GM19452 (cell line): ENCODE measurements at regions not wholly inside any gene's neighbourhood (a gene's known extent, or its start where the extent isn't known, plus 50 kb on each side); places are given as distances from the start of the nearest gene placed in this dataset.
A peak's percentile ranks its signal among the peaks of the same experiment; 100 is the strongest.
"Not testable (repeated sequence)": the region's sequence is repeated elsewhere in the genome, so short reads cannot be mapped to it uniquely, and the experiment has no call there.

ENCODE experiments used
- ATAC-seq: cut with Tn5 transposase; IDR thresholded peaks from one replicate; pipeline ENCODE4 v1.9.1; 2021; ENCODE audit not compliant: unreplicated experiment

DNA sequence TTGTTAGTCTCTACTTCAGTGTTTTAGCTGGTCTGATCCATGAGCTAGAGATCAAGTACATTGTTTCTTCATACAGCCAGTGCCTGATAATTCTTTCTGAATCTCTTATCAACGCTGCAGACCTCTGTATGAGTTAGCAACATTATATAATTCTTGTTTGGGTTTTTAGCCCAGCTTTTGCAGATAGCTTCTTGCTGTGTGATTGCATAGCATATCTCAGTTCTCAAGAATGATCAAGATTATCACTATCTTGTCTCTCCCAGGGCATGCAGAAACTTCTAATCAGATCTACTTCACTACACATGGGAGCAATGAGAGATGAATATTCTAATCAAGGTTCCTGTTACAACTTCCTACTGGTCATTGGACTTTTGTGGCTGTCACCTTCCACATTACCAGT lies 158.3 kb downstream of the FAM174A start:
- ATAC-seq = no peak

DNA sequence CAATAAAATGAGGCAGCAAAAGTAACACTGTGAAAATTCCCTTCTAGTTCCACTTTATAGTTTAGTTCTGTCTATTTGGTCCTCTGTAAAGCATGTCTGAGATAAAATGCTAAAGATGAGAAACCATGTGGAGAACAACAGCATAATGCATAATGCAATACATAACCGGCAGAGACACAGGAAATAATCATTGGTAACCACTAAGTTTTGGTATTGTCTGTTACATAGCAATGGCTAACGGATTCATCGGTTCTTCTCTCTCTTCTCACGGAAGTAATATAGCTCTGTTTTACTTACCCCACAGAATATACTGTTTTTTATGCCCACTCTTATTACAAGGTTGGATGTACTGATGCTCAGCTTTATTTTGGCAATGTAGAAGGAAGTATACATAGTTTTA lies 158.9 kb downstream of the FAM174A start:
- no peak for ATAC-seq

DNA sequence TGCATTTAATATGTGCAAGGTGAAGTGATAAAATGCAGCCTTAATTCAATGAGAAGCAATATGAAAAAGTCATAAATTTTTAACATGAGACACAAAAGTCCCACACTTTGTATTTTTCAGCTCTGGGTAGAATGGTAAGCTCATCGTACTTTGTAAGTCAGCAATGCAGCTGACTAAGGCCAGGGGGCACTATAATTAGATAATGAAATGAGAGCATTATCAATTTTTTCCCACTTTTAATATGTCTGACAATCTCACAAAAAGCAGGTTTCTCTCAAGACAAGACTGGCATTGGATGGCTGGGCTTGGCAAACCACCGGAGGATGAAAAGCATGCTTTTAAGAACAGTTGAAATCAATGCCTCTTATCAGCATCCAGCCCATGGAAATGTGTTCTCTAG lies 162.8 kb downstream of the FAM174A start:
- ATAC-seq = no peak

DNA sequence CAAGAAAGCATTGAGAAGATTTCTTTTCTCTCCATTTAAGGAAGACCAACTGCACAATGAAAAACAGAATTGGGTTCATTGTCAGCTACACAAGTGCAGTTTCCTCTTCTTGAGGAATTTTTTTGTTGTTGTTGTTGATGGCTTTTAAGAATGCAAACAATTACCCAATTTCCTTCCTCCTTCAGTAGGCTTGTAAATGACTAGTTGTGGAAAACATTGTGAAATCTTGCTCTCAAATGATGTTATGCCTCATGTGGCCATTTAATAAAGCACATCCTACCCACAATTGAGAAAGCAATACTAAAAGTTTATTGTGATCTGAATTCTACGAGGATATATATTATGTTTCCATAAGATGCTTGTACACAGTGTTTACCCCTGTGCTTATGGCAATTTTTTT lies 171.6 kb downstream of the FAM174A start:
- ATAC-seq = no peak

DNA sequence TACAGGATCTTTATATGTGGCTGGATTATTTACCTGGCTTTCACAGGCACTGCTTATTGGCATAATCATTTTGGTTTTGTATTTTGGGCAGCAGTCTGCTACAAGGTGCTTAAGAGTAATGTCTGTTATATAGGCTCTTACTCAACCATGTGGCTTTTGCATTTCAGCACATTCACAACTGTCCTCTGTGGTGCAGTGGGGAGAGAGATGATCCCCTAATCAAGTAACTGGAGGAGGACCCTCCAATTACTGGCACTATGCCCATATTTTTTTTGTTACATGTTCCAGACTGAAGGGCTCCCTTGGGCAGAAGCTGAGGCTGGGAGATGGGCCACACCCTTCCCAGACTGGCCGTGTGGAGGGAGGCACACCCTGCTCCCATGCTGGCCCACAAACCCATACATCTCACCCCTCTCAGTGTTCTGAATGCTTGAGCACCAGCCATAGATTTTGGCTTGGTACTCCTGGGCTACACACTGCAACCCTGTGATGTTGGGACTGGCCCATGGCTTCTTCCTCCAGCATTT lies 173.5 kb downstream of the FAM174A start:
- no peak for ATAC-seq

DNA sequence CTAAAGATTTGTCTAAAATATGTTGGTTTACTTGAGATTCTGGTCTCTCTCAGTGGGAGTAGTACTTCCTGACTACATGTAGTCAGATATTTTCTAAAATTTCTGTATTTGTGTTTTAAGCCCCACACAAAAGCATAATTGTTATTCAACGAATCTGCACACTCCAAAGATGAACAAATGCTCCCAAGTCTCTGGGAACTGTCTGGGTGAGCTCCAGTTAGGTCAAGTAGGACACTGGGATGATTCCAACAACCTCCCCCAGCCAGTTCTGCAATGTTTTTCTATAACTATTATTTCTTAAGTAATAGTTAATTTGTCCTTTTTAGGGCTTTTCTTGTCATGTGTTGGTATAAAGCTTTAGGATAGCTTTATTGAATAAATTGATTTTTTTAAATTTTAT lies 174.6 kb downstream of the FAM174A start:
- no peak for ATAC-seq

DNA sequence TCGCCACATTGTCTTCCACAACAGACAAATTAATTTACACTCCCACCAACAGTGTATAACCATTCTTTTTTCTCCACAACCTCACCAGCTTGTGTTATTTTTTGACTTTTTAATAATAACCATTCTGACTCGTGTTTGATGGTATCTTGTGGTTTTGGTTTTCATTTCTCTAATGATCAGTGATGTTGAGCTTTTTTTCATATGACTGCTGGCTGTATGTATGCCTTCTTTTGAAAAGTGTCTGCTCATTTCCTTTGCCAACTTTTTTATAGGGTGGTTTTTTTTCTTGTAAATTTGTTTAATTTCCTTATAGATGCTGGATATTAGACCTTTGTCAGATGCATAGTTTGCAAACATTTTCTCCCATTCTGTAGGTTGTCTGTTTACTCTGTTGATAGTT lies 179.6 kb downstream of the FAM174A start:
- ATAC-seq = not testable (repeated sequence)

DNA sequence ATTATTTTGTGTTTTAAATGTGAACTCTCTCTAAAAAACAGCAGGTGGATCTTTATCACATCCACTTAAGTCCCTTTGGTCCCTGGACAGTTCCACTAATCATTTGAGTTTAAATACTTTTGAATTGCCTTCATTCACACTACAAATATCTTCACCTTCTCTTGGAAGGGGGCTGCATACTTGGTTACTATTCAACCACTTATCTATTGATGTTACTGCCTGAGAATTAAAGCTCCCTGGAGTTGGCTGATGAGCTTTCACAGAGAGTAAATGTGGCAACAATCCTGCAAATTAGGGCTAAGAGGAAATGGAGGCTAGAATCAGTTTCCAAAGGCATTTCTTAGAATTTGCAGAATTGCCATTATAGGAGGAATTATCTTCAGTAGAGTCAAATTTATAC lies 180.4 kb downstream of the ST8SIA4 start:
- ATAC-seq = no peak

DNA sequence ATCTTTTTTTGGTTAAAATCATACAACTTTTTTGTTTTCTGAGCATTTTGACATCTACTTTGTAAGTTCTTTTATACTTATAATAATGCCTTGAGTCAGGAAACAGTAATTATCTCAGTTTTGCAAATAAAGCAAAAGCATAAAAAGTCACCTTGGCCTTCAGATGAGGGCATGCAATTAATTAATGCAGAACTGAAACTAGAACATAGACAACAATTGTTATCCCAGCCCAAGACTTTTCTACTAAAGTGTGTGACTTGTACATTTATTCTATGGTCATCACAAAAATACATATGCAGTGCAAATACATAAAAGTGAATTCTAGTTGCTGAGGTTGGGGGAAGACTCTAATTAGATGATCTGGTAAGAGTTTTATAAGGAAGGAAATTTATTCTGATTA lies 179.9 kb downstream of the ST8SIA4 start:
- no peak for ATAC-seq

DNA sequence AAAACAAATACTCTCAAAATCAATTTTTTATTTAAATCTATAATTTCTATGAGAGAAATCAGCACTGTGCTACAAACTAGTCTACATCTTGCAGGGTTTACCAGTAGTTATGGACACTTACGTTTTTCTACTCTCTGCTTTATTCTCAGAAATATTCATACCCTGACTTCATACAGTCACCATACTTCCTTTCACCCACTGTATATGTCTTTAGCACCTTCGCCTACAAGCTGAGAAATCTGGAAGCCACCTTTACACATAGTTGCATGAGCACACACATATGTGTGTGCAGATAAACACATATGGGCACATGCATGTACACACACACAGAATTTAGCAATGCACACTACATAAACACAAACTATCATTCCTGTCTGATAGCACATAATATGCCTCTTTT lies 177.0 kb downstream of the ST8SIA4 start:
- no peak for ATAC-seq

DNA sequence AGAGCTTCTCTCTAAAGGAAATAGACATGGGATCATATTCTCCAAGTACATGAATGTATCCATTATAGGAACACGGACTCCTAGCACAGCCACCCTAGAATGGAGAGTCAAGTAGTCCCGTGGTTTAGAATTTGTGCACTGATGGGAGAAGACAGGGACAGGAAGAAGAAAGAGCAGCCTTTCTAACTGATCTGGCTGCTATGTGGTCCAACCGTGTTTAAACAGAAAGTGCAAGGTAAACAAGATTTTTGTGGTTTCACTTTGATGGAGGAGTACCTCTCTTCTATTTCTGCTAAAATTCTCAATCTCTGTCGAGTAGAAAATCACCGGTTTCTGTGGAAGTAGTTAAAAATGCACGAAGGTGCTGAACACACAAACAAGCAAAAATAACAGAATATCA lies 171.3 kb downstream of the ST8SIA4 start:
- ATAC-seq = peak; percentile 91

DNA sequence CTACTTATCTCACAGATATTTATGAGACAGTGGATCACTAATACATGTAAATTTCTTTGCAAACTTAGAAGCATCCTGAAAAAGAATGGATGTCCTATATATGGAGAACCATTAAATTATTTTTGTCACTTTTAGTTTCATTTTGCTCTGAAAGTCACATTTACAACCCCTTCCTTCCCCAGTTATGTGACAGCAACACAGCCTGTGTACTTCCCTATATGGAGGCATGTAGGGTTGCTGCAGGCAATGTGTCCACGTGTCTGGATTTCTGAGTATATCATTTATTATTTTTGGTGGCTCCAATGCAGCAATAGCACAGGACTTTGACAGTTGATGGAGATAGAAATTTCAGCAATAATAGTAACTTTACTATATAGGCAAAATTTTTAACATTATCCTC lies 156.4 kb downstream of the ST8SIA4 start:
- peak; percentile 78 for ATAC-seq

DNA sequence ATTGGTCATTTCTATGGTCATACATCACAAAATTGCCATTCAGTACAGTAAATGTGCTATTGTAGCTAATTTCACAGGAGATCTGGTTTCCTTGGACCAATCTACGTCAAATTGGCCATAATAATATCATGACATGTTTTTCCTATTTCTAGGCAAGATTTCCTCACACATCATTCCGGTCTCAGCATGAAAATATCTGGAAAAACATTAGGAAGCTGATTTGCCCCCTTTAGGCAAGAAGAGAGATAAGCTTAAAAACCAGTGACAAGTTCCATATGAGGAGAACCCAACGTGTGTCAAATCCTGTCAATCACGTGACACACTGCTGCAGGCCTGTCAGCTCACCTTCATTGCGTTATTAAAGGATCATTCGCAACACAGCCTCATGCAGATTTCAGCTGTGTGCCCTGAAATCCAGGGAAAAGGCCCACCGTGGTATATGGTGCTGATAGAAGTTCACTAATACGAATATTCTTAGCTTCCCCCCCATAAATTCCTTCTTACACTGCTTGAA lies 153.3 kb downstream of the ST8SIA4 start:
- no peak for ATAC-seq

DNA sequence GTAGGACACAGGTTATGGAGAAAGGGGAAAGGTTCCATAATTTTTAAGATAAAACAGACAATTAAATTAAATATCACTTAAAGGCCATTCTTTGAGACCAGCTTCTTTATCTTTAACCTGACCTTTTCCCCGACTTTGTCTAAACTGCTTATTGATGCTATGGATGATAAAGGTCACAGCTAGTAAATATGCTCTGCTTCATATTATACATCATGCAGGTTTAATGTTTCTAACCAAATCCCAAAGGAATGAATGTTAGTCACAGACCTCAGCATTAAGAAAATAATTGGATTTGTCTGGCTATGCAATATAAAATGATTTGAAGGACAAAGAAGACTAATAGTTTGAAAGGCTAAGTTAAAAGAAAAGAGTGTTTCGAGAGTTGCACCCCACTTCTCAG lies 147.6 kb downstream of the ST8SIA4 start:
- no peak for ATAC-seq
